ENCODE measurements at regions not wholly inside any gene's neighbourhood (a gene's known extent, or its start where the extent isn't known, plus 50 kb on each side); places are given as distances from the start of the nearest gene placed in this dataset.

GRCh38 chr11:8740129-8740528 lies 57.5 kb downstream of the RPL27A start:
- DNase-seq (ENCODE audit: low read depth): no peak

- no peak for DNase-seq (ENCODE audit: low read depth)
Measured at GRCh38 chr11:8744423-8744822, 61.8 kb downstream of the RPL27A start.

- no peak for DNase-seq (ENCODE audit: low read depth)
Measured at GRCh38 chr11:8745431-8746253, 63.0 kb downstream of the RPL27A start.

GRCh38 chr11:8746331-8746974 lies 63.9 kb downstream of the RPL27A start:
- DNase-seq (ENCODE audit: low read depth): no peak

- no peak for DNase-seq (ENCODE audit: low read depth)
Measured at GRCh38 chr11:8747173-8747572, 64.6 kb downstream of the RPL27A start.

GRCh38 chr11:8748317-8748716 lies 65.7 kb downstream of the RPL27A start:
- DNase-seq (ENCODE audit: low read depth): no peak

- no peak for DNase-seq (ENCODE audit: low read depth)
Measured at GRCh38 chr11:8749202-8749601, 66.6 kb downstream of the RPL27A start.

- DNase-seq (ENCODE audit: low read depth): no peak
Measured at GRCh38 chr11:8754241-8754640, 71.6 kb downstream of the RPL27A start.

GRCh38 chr11:8756201-8756600 lies 73.6 kb downstream of the RPL27A start:
- no peak for DNase-seq (ENCODE audit: low read depth)

GRCh38 chr11:8757047-8757446 lies 74.5 kb downstream of the RPL27A start:
- DNase-seq (ENCODE audit: low read depth): no peak

GRCh38 chr11:8757533-8757932 lies 74.9 kb downstream of the RPL27A start:
- DNase-seq (ENCODE audit: low read depth): no peak

- DNase-seq (ENCODE audit: low read depth): no peak
Measured at GRCh38 chr11:8758619-8759169, 76.1 kb downstream of the RPL27A start.

GRCh38 chr11:8759634-8760033 lies 77.0 kb downstream of the RPL27A start:
- DNase-seq (ENCODE audit: low read depth): no peak

- DNase-seq (ENCODE audit: low read depth): peak; percentile 94
Measured at GRCh38 chr11:8760896-8761295, 78.3 kb downstream of the RPL27A start.

- no peak for DNase-seq (ENCODE audit: low read depth)
Measured at GRCh38 chr11:8763070-8763685, 80.6 kb downstream of the RPL27A start.

- peak; percentile 84 for DNase-seq (ENCODE audit: low read depth)
Measured at GRCh38 chr11:8765294-8765693, 82.7 kb downstream of the RPL27A start.

- DNase-seq (ENCODE audit: low read depth): no peak
Measured at GRCh38 chr11:8766043-8766987, 83.7 kb downstream of the RPL27A start.

- no peak for DNase-seq (ENCODE audit: low read depth)
Measured at GRCh38 chr11:8766988-8767374, 84.4 kb downstream of the RPL27A start.

GRCh38 chr11:8767466-8768142 lies 85.0 kb downstream of the RPL27A start:
- peak; percentile 58 for DNase-seq (ENCODE audit: low read depth)

GRCh38 chr11:8768625-8769333 lies 86.2 kb downstream of the RPL27A start:
- peak; percentile 66 for DNase-seq (ENCODE audit: low read depth)

Data from amniotic epithelial cell (primary cell).